OCI-LY3 (cell line): ENCODE measurements at regions not wholly inside any gene's neighbourhood (a gene's known extent, or its start where the extent isn't known, plus 50 kb on each side); places are given as distances from the start of the nearest gene placed in this dataset.

Source experiments
- CTCF ChIP-seq: fragments of 200-600, 300-600 bp; sonication (generic); IDR thresholded peaks from 2 replicates; pipeline ENCODE4 v1.5.1; 2014; ENCODE audit warnings: antibody characterized with exemption, low read length, low read depth
- EZH2phosphoT487 ChIP-seq: fragments of 200-600 bp; shearing (Covaris generic); IDR thresholded peaks from 2 replicates; pipeline ENCODE4 v1.6.1; 2018; ENCODE audit warnings: antibody characterized with exemption, mixed run types, low read depth

GRCh38 chr17:68141050-68141449 is 105.5 kb downstream of the KPNA2 start:
- TF ChIP-seq CTCF = no peak
- no peak for TF ChIP-seq EZH2phosphoT487
